ENCODE measurements at regions not wholly inside any gene's neighbourhood (a gene's known extent, or its start where the extent isn't known, plus 50 kb on each side); places are given as distances from the start of the nearest gene placed in this dataset.
"Not testable (repeated sequence)": the region's sequence is repeated elsewhere in the genome, so short reads cannot be mapped to it uniquely, and the experiment has no call there.

- no peak for DNase-seq
These were observed 53.5 kb upstream of the EPB41L4A start for GRCh38 chr5:112472614-112473013.

- no peak for DNase-seq
These were observed 54.9 kb upstream of the EPB41L4A start for GRCh38 chr5:112473989-112474388.

DNA sequence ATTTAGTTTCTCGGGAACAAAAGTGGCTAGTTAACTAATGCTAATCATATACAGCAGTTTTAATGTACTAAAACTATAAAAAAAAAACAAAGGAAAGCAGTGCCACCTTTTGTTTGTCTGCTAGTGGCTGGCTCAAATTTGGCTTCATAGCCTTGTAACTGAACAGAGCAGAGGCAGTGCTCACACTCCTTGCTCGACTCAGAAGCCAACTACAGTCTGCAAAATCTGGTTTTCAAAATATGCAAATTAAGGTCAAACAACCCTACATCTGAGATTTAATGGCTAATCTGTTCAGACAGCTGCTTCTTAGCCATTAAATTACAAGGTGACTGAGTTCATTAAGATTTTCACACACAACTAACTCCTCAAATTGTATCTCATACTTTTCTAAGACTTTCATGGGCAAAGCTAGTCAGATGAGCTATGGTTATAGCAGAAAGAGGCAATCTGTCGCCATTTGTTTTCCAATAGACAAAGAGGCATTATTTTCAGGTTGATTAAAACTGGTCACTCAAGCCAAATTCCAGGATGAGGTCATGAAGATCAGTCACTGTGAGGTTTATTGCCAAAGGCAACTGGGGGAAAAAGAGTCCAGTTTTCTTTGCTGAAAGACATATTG is 56.8 kb upstream of the EPB41L4A start:
- DNase-seq, result no peak

DNA sequence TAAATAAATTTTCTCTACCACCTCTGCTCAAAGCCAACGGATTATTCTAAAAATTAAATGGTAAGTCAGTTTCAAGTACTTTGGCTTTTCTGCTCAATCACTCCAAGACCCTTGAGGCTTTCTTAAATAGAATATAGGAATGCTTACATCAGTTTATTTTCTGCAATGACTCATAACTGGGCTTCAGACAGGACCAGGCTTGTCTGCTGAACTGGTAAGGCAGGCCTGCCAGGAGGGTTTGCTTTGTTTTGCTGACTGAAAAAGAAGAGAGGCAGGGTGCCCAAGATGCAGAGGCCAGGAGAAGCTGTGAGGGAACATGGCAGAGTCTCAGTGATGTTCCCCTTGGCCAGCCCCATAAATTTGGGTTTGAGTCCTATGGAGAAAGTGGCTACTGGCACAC is 60.3 kb upstream of the EPB41L4A start:
- no peak for DNase-seq

- no peak for DNase-seq
These were observed 61.4 kb upstream of the EPB41L4A start for GRCh38 chr5:112480501-112480900.

- DNase-seq, result no peak
These were observed 64.6 kb upstream of the EPB41L4A start for GRCh38 chr5:112483704-112484103.

DNA sequence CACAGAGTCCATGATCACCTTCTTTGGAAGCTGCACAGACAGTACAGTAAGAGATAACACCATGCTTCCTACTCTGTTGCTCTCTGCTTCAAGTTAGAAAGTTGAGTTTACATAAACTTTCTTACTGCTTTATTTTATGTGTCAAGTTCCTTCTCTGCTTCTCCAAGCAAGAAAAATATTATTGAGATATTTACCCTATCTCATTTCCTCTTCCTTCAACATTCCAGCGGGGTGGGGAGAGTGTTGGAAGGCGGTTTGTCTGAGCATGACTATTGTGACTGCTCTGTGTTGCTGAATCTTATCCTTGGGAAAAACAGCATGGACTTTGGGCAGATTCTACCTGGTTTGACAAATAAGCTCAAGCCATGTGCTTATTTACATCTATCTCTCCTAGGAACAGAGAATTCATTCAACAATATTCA is 66.9 kb upstream of the EPB41L4A start:
- no peak for DNase-seq

DNA sequence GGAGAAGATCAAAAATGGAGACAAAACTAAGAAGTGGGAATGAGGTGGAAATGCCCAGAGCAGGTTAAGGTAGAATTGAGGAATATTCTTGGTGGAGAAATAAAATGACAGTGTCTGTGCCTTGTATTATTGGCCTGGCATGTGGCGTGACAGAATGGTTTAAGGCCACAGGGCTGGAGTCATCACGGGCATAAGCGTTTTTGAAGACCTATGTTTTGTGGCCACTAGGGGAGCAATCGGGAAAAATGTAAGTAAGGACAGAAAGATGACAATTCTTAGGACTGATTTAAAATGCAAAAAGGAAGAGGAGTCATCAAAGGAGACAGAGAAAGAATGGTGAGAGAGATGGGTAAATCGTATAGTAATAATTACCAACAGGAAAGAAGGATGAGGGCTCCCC is 72.2 kb upstream of the EPB41L4A start:
- no peak for DNase-seq

- DNase-seq, result no peak
These were observed 73.2 kb upstream of the EPB41L4A start for GRCh38 chr5:112492291-112492690.

DNA sequence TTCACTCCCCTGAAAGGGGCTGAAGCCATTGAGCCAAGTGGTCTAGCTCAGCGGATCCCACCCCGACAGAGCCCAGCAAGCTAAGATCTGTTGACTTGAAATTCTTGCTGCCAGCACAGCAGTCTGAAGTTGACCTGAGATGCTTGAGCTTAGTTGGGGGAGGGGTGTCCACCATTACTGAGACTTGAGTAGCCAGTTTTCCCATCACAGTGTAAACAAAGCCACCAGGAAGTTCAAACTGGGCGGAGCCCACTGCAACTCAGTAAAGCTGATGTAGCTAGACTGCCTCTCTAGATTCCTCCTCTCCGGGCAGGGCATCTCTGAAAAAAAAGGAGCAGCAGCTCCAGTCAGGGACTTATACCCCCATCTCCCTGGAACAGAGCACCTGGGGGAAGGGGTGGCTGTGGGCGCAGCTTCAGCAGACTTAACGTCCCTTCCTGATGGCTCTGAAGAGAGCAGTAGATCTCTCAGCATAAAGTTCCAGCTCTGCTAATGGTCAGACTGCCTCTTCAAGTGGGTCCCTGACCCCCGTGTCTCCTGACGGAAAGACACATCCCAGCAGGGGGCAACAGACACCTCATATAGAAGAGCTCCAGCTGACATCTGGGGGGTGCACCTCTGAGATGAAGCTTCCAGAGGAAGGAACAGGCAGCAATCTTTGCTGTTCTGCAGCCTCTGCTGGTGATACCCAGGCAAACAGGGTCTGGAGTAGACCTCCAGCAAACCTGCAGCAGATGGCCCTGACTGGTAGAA is 84.8 kb upstream of the EPB41L4A start:
- not testable (repeated sequence) for DNase-seq

- not testable (repeated sequence) for DNase-seq
These were observed 90.0 kb upstream of the EPB41L4A start for GRCh38 chr5:112509097-112509496.

GRCh38 chr5:112511920-112512319 is 92.8 kb upstream of the EPB41L4A start:
- no peak for DNase-seq

GRCh38 chr5:112512901-112513300 is 93.8 kb upstream of the EPB41L4A start:
- DNase-seq, result no peak

- DNase-seq, result no peak
These were observed 95.0 kb upstream of the EPB41L4A start for GRCh38 chr5:112514111-112514510.

DNA sequence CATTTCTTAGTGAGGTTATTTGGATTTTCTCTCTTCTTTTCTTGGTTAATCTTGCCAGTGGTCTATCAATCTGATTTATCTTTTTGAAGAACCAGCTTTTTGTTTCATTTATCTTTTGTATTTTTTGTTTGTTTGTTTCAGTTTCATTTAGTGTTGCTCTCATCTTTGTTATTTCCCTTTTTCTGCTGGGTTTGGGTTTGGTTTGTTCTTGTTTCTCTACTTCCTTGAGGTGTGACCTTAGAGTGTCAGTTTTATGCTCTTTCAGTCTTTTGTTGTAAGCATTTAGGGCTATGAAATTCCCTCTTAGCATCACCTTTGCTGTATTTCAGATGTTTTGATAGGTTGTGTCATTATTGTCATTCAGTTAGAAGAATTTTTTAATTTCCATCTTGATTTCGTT is 101.4 kb upstream of the EPB41L4A start:
- not testable (repeated sequence) for DNase-seq

GRCh38 chr5:112522891-112523673 is 104.0 kb upstream of the EPB41L4A start:
- DNase-seq, result not testable (repeated sequence)

- DNase-seq, result not testable (repeated sequence)
These were observed 104.7 kb upstream of the EPB41L4A start for GRCh38 chr5:112523674-112524263.

DNA sequence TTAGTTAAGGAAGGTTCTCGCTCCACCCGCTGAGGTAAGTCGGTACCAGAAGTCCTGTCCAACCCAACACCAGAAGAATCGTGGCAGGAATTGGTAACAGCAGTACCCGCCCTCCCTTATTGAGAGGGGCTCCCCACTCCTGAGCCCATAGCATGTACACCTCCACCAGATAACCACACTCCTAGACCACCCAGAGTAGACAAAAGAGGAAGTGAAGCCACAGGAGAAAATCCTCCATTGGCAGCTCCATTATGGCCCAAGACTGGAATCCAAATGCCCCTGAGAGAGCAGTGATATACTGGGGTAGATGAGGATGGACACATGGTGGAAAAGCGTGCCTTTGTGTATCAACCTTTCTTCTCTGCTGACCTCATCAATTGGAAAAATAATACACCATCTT is 106.1 kb upstream of the EPB41L4A start:
- DNase-seq, result no peak

DNA sequence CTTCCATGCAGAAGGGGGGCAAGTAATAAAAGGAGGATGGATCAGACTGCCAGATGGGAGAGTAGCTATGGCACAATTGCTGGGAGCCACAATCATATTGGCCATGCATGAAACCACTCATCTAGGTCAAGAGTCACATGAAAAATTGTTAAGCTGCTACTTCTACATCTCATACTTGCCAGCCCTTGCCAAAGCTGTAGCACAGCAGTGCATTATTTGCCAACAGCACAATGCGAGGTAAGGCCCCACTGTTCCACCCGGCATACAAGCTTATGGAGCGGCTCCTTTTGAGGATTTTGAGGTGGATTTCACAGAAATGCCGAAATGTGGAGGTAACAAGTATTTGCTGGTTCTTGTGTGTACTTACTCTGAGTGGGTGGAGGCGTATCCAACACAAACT is 109.9 kb upstream of the EPB41L4A start:
- DNase-seq, result no peak

DNA sequence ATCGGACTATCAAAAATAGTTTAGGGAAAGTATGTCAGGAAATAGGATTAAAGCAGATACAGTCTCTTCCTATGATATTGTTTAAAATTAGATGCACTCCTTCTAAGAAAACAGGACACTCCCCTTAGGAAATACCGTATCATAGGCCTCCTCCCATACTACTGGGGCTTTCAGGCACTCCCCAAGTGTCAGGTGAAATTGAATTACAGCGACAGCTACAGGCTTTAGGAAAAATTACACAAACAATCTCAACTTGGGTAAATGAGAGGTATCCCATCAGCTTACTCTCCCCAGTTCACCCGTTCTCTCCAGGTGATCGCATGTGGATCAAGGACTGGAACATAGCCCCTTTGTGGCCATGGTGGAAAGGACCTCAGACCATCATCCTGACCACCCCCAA is 110.4 kb upstream of the EPB41L4A start:
- peak; percentile 41 for DNase-seq

DNA sequence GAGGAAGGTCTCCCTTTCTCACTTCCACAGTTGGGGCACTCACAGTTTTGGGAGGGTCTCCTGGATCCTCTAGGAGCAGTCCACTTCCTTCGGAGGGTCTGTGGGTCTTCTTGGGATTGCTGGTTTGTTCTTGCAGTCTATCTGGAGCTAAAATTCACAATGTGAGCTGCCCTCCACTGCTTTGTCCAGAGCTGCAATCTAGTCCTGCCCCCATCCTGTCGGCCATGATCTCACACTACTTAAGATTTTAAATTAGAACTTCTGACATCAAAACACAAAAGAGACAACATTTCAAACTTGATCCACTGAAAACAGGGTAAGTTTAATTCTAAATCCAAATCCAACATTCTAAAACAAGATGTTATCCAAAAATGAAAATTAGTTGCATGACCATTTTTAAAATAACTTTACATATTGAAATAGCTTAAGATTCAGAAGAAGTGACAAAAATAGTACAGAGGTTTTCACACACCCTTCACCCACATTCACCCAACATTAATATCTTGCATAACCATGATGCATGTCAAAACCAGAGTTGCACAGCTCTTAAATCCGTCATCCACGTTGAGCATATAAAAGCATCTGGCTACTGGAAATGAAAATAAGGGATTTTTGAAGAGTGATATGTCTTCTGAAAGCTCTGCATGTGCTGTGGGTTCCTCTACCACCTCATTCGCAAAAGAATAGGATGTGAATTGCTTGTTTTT is 113.7 kb upstream of the EPB41L4A start:
- DNase-seq, result no peak

DNA sequence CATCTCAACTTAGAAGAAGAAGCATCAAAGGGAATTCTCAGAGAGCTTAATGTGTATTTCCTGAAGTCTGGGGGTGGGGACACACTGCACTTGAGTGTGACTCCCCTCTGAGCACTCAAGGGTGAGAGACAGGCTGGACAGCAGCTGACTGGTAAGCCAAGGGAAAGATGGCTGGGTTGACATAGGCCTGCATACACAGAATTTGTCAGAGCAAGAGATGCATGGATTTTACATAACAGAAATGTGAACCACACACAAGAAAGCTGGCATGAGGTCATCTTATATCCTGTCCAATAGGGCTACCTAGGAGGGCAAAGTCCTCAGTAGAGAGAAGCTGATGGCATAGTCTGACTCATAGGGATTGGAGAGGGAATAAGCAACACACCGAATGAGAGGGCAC is 114.3 kb upstream of the EPB41L4A start:
- DNase-seq, result no peak

DNA sequence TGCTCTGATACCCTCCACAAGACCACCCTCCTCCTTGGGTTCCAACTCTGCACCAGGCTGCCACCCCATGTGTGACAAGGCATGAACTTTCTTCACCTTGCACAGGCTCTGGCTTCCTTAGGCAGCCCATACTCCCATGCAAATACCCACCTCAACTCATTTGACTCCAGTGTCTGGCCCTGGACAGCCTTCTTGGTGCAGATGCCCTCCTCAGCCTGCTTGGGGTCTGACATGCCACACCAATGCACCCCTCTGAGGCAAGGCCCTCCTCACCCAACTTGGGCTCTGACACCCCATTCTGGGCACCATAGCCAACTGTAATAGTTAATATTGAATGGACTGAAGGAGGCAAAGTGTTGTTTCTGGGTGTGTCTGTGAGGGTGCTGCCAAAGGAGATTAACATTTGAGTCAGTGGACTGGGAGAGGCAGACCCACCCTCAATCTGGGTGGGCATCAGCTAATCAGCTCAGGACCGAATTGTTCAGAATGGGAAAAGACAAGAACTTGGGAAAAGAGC is 115.0 kb upstream of the EPB41L4A start:
- no peak for DNase-seq

Data from NCI-H774 (cell line).